ENCODE measurements at regions not wholly inside any gene's neighbourhood (a gene's known extent, or its start where the extent isn't known, plus 50 kb on each side); places are given as distances from the start of the nearest gene placed in this dataset.

DNA sequence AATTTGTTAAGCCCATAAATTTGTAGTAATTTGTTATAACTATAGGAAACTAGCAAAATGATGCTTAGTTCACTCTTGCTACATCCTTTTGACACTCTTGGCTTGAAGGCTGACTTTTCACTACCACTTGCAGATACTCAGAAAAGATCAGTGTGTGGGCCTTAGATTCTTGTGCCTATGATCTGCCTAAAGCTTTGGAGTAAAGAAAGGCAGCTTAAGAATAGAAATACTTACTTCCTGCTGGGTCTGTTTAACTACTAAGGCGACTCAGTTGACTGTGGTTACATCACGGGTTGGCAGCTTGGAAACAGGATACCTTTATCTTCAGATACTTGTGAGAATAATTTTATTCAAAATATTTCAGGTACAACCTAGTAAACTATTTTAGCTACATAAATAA is 201.4 kb upstream of the FMR1 start:
- DNase-seq = no peak

GRCh38 chrX:147733369-147733768 is 178.3 kb upstream of the FMR1 start:
- no peak for DNase-seq

DNA sequence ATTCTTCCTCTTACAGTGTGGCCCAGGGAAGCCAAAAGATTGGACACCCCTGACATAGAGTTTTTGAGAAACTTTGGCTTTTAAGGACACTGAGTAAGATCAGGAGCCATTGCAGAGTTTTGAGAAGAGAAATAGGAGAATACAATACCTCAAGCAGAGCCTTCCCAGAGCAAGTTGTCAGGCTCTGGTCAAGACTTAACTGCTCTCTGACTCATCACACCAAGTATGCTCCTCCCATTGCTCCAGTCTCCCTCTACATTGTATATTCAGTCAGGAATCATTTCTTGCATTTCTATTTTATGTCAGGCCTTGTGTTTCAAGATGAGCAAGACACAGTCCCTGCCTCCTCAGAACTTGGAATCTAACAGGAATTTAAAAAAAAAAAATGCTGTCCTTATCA is 176.4 kb upstream of the FMR1 start:
- peak in 1 of 2 experiments; percentile 0 for DNase-seq

DNA sequence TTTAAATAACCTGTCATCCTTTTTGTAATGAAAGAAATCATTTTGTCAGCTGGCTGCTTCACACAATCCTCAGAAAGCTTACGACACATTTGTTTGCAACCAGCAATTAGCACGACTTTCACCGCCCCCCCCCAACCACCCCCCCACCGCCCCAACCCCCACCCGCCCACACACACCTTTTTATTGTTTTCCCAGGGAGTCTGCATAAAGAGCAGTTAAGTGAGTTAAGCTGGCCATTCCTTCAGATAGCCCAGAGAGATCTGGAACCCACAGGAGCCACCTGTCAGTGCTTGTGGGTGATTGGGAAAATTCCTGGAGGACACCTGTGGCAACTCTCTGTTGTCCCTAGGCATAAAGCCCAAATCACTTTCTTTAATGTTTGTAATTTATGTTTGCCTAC is 175.7 kb upstream of the FMR1 start:
- no peak for DNase-seq

DNA sequence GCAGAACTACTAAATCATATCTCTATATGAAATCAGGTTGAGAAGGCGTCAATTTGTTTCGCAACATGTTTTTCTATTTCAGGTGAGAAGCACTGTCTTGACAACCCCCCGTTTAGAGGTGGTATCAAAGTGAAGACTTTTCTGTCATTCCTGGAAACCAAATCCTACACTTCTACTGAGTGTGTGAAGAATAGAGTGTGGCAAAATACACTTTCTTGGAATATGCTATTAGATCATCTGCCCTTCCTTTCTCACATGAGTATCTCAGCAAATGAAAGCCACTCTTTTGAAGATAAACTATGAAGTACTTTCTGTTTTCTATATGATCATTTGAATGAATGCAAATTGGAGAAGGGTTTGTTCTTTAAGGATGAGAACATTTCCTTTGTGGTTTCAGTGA is 174.0 kb upstream of the FMR1 start:
- peak in 1 of 2 experiments; percentile 2 for DNase-seq

DNA sequence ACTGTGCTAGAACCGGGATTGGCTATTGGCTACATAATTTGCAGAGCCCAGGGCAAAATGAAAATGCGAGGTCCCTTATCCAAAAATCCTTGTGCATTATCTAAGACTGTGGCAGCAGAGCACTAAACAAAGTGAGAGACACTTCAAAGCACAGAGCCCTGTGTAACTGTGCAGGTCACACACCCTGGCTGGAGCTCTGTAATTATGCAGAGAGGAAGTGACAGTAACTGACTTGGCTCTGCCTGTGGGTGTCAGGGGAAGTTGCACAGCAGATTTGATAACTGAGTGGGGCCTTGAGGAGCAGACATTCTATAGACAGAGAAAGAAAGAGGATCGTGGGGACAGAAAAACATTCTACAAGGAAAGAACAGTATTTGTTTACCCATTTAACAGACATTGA is 173.5 kb upstream of the FMR1 start:
- peak; percentile 51 to 59 for DNase-seq

- no peak for DNase-seq
These were observed 172.5 kb upstream of the FMR1 start for GRCh38 chrX:147739196-147739595.

- no peak for DNase-seq
These were observed 169.9 kb upstream of the FMR1 start for GRCh38 chrX:147741776-147742175.

GRCh38 chrX:147749308-147749707 is 162.4 kb upstream of the FMR1 start:
- DNase-seq = peak in 1 of 2 experiments; percentile 1

DNA sequence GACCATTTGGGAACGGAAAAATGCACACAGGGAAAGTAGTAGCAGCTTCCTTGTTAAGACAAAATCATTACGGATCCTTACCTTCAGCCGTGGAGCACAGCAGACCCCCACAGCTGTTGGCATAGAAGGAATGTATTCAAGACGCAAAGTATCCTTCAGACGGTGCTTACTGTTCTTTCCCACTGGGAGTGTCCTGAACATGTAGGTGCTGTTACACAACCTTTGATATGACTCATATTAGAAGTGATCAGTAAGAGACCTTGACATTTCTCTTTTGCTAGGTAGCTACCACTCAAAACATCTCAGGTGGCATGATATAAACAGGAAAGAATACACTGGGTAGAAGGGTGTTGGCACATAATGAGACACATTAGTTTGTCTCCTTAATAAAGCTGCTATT is 154.0 kb upstream of the FMR1 start:
- no peak for DNase-seq

DNA sequence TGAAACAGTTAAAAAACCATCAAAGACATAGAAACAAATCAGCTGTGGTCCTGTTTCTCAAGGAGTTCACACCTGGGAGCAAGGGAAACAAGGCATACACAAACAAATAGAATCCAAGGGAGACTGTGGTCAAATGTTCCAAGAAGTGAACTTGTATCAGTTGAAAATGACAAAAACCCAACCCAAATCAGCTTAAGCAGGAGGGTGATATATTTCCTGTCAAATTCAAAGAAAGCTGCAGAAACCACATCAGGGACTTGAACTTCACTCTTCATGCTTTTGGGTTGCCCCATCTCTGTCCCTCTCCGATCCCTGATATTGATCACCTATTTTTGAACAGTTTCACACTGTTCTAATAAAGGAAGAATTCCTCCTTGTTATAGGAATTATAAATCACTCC is 148.6 kb upstream of the FMR1 start:
- no peak for DNase-seq

- no peak for DNase-seq
These were observed 146.9 kb upstream of the FMR1 start for GRCh38 chrX:147764868-147765267.

DNA sequence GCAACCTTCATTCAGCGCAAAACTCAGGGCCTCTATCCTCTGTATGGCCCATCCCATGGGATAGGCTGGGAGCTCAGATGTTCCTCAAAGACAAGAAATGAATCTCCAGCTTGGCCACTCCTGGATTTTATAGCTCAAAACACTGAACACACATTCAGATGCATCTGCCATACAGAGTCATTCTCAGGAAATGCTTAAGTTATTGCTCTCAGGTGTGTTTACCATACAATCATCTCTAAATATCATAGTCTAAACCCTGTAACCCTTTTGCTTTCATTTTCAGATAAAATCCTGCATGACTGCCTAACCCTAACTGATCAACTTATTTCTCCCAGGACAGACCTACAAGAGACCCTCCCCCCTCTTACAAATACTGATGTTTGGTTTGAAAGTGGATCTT is 140.9 kb upstream of the FMR1 start:
- DNase-seq = no peak

DNA sequence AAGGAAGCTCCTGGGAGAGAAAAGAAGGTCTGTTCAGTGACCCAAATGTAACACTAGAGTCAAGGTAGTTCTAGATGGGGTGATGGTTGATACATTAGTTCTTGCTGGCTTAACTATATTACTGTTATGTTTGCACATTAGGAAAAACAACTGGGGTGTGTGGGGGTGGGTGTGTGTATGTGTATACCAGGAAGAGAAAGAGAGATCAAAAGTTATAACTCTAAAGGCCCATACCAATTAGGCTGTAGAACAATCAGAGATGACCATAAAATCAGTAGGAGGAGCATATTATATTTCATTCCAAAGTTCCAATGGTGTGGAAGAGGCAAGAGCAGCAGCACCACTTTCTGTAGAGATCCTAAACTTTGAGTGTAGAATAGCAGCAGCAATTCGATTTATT is 134.7 kb upstream of the FMR1 start:
- DNase-seq = no peak

- no peak for DNase-seq
These were observed 132.5 kb upstream of the FMR1 start for GRCh38 chrX:147779173-147779572.

DNA sequence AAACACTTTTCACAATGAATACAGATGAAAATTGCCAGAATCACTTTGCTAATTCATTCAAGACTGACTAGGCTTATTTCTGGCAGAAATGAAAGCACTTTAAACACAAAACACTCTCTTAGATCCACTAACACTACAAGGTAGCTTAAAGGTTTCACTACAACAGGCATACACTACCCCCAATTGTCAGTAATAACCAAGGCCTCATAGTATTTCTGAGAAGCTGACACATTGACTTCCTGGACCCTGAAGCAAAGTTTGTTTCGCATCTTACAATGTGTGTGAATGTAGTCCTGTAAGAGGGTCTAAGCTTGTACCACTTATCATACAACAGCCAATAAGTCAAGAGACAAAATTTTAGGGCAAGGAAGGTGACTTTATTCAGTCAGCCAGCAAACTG is 129.9 kb upstream of the FMR1 start:
- DNase-seq = no peak

GRCh38 chrX:147788641-147789350 is 122.9 kb upstream of the FMR1 start:
- DNase-seq = no peak

- no peak for DNase-seq
These were observed 111.1 kb upstream of the FMR1 start for GRCh38 chrX:147800663-147801062.

GRCh38 chrX:147803948-147804347 is 107.8 kb upstream of the FMR1 start:
- DNase-seq = peak; percentile 52 to 55

- DNase-seq = no peak
These were observed 99.9 kb upstream of the FMR1 start for GRCh38 chrX:147811803-147812202.

DNA sequence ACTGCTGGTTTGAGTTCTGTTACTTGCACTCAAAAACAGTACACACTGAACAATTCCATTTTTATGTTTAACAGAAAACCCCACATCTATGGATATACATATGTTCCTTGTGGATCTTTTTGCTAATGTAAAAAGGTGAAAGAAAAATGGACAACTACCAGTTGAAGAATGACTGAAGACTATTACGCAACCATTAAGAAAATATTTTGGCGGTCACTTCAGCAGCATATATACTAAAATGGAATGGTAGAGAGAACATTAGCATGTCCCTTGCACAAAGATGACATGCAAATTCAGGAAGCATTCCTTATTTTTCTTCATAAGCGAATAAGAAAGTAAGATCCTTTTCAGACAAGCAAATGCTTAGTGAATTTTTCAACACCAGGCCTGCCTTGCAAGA is 84.6 kb upstream of the FMR1 start:
- DNase-seq = no peak

DNA sequence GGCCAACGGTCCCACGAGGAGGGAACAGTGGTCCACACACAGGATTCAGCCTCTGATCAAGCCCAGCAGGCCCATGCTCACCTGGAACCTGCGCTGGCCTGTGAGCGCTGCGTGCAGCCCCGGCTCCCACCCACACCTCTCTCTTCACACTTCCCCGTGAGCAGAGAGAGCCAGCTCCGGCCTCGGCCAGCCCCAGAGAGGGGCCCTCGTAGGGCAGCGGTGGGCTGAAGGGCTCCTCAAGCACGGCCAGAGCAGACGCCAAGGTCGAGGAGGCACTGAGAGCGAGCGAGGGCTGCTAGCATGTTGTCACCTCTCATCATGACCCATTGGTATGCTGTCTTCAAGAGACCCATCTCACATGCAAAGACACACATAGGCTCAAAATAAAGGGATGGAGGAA is 83.0 kb upstream of the FMR1 start:
- no peak for DNase-seq

DNA sequence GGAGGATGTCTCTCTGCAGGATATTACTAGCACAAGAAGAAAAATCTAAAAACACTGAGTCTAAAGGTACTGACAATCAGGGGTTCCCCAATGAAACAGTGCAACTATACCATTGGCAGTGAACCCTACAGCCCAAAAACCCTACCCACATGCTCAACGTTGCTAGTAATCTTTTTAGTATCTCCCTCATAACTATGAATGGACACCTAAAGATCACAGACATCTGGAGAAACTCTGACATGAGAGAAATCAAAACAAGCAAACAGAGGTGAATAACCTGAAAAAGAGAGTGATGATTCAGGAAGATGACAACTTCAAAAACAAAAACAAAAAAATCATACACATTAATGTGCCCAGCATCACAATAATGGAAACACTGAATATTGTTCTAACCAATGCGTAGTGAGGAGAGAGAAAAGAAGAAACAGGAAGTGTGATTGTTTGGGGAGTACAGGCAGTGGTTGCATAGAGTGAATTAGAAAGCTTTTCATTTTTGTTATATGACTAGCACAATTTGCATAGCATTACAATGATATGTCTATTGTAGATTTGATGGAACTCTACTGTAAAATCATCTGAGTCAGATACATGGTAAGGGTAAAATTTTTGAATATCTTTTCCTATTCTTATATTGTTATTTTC is 78.9 kb upstream of the FMR1 start:
- DNase-seq = peak in 1 of 2 experiments; percentile 0

GRCh38 chrX:147838465-147839131 is 73.1 kb upstream of the FMR1 start:
- peak; percentile 27 to 29 for DNase-seq

Measured in Kasumi-1 (cell line).